HG03039 (cell line): ENCODE measurements at regions not wholly inside any gene's neighbourhood (a gene's known extent, or its start where the extent isn't known, plus 50 kb on each side); places are given as distances from the start of the nearest gene placed in this dataset.
"Not testable (repeated sequence)": the region's sequence is repeated elsewhere in the genome, so short reads cannot be mapped to it uniquely, and the experiment has no call there.

Source experiments
- ATAC-seq: cut with Tn5 transposase; IDR thresholded peaks from one replicate; pipeline ENCODE4 v1.9.1; 2021; ENCODE audit warnings: mild to moderate bottlenecking, moderate library complexity; ENCODE audit not compliant: unreplicated experiment

DNA sequence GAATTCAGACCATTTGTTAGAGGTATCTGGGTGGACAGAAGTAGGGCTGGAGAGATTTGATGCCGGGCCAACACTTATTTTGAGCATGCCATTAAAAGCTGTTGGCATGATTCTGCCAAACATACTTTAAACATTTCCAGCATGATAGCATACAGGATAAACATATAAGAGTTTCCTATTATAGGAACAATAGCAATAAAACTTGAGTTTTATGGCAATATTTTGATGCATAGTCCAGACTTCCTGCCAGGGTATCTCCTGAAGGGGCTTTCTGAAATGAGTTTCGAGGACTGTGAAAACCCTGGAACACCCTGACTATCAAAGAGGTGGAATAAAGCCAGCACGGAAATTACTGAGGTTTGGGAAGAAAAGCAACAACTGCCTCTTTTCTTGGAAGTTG lies 1398.0 kb upstream of the NXPH2 start:
- ATAC-seq = no peak

DNA sequence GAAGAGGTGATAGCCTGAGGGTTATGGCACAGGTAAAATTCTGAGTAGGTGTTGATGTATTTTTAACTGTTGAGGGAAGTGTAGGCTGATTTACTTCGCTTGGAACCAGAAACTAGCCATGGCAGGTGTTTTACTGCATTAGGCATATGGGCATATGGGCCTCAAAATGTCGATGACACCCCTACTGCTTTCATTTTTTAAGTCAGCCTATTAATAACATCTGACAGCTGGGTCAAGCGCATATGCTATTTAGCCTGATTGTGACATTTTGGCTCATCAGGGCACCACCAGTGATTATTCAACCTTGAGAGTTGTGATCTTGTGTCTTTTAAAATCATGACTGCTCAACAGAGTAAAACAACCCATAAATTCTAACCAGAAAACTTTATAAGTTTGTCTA lies 1396.9 kb upstream of the NXPH2 start:
- no peak for ATAC-seq

GRCh38 chr2:140173790-140174189 lies 1393.6 kb upstream of the NXPH2 start:
- ATAC-seq = no peak

GRCh38 chr2:140164449-140164848 lies 1384.3 kb upstream of the NXPH2 start:
- ATAC-seq = no peak

- ATAC-seq = no peak
Measured at GRCh38 chr2:140158259-140158658, 1378.1 kb upstream of the NXPH2 start.

- ATAC-seq = no peak
Measured at GRCh38 chr2:140157816-140158215, 1377.6 kb upstream of the NXPH2 start.

GRCh38 chr2:140154706-140155105 lies 1374.5 kb upstream of the NXPH2 start:
- ATAC-seq = no peak

GRCh38 chr2:140154271-140154670 lies 1374.1 kb upstream of the NXPH2 start:
- ATAC-seq = no peak

- ATAC-seq = no peak
Measured at GRCh38 chr2:140144611-140145010, 1364.4 kb upstream of the NXPH2 start.

DNA sequence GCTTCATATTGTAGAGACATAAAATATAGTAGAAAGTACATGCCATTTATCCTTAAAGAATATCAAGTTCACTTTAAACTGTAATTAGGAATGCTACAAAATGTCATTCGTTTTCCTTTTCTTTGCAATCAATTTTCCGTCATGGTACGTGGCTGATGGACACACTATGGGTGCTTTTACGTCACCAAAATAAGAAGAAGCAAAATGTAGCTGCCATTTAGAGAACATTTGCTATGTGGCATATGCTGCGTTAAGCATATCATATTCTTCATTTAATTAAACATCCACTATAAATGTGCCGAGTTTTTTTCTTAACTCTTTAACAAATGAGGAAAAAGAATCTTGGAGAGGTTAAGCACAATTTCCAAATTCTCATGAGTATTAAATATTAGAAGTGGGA lies 1358.5 kb upstream of the NXPH2 start:
- ATAC-seq = no peak

GRCh38 chr2:140136861-140137260 lies 1356.7 kb upstream of the NXPH2 start:
- ATAC-seq = no peak

DNA sequence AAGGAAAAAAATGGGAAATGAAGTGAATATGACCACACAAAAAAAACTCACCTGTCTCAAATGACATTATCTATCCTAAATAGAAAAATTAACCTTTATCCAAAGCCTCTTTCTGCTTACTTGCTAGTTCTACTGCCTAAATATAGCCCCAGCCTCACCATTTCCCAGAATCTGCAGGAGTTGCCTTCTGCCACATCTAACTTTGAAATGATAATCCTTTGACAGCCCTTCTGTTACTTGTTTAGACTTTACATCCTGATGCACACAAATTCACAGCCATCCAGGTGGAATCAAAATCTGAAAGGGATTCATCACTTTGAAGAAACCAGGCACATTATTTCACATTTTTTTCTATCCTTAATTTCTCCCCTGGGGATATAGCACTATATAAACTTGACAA lies 1356.2 kb upstream of the NXPH2 start:
- no peak for ATAC-seq

- ATAC-seq = no peak
Measured at GRCh38 chr2:140128909-140129308, 1348.7 kb upstream of the NXPH2 start.

DNA sequence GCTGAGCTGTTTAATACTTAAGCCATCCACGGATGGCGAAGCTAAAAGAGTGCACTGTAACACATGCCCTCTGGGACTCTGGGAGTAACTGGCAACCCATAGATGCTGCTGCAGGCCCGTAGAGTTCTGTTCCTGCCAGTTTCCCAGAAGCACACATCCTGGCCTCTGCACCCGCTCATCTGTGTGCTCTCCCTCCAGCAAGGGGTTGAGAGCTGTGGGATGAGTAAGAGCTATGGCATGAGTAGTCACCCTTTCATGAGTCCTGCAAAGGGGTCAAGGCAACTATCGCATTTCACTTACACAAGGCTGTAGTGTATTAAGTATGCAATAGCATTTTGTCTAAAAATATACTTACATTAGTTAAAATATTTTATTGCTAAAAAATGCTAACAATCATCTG lies 1341.8 kb upstream of the NXPH2 start:
- no peak for ATAC-seq

GRCh38 chr2:140117386-140117785 lies 1337.2 kb upstream of the NXPH2 start:
- no peak for ATAC-seq

DNA sequence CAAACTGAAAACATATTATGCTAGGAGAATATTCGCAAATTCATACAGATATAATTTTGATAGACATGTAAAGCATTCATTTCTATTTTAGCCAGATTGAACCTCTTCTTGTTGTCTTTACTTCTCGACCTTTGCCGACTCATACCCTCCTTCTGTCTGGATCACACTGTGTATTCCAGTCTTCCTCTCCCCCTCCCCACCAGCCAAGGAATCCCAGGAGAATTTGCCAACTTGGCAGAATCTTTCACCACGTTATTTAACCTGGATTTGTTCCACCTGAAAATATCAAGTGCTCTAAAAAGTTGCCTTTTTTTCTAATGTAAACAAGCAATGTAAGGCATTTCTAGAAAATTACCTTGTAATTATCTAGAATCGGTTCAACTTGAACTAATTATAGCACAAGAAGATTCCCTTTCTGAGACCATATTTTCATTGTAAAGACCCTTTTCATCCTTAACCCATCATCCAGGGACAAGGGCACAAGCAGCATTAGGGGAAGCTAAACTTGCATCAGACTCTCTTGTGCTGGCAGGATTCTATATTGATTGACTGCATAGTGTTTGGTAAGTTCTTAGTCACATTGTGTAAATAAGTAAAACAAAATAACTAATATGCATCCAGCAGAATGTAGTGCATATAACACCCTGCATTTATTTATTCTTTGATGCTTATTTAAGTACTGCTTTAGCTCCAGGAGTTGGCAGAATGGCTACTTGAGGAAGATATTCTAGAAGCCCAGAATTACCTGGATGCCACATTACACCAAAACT lies 1328.7 kb upstream of the NXPH2 start:
- ATAC-seq = no peak

- ATAC-seq = no peak
Measured at GRCh38 chr2:140091926-140092325, 1311.7 kb upstream of the NXPH2 start.

DNA sequence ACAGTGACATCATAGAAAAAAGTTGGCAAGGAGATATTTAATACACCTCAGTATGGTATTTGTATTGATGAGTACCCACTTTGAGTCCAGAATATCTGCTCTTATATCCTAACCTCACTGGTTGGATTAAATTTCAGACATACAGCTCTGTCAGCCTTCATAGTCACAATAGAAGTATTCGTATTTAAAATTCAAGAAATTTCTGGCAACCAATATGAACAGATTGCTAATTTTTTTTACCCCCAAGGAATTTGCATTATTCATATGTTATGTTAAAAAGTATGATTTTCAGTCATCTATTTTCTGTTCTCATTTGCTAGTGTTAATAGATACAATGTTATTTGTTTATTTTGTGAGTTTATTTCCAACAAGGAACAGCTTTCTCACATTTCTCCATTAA lies 1306.8 kb upstream of the NXPH2 start:
- ATAC-seq = no peak

DNA sequence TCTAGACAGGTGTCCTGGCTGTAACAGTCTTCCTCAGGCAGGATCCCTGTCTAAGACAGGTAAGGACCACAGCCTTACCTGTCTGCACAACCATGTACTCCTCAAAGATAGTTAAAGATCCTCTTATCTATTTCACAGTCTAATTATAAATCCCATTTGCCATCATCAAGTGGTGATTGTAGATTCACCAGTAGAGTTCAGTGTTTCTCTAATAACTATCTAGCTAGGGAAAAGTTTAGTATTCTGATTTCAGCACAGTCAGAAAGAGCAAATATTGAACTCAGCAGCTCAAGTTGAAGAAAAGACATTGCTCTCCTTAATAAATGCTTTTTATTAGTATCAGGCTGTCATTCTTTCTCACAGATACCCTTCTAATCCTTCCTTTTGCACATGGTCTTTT lies 1305.5 kb upstream of the NXPH2 start:
- ATAC-seq = no peak

- ATAC-seq = no peak
Measured at GRCh38 chr2:140079038-140079437, 1298.8 kb upstream of the NXPH2 start.

GRCh38 chr2:140076164-140076563 lies 1296.0 kb upstream of the NXPH2 start:
- ATAC-seq = no peak

GRCh38 chr2:140073763-140074162 lies 1293.6 kb upstream of the NXPH2 start:
- not testable (repeated sequence) for ATAC-seq

- ATAC-seq = no peak
Measured at GRCh38 chr2:140067661-140068060, 1287.5 kb upstream of the NXPH2 start.
